Ecto neural progenitor cell (in vitro differentiated cells): ENCODE measurements at regions not wholly inside any gene's neighbourhood (a gene's known extent, or its start where the extent isn't known, plus 50 kb on each side); places are given as distances from the start of the nearest gene placed in this dataset.
"Not testable (repeated sequence)": the region's sequence is repeated elsewhere in the genome, so short reads cannot be mapped to it uniquely, and the experiment has no call there.

Experiments used
- DNase-seq: peaks from one replicate; pipeline ENCODE4 v3.0.0-alpha.2; 2018; ENCODE audit warnings: low spot score

DNA sequence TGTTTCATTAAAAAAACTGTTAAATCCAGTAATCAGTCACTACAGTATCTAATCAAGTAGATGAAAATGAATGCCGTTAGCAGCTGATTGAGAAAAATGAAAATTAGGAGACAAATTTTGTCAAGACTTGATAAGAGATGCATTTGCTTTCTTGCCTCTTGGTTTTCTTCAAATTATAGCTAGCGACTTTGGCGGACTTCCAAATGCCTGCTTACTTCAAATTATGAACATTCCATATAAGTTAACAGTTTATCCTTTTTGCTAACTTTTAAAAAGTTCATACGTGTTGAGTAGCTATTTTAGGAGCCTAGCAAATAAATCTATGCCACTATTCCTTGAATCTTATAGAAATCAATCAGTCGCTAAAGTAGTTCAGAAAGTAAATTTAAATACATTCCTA is 58.8 kb downstream of the PPP4R3C start:
- no peak for DNase-seq

GRCh38 chrX:27399146-27399456 is 64.0 kb downstream of the PPP4R3C start:
- DNase-seq, result no peak

DNA sequence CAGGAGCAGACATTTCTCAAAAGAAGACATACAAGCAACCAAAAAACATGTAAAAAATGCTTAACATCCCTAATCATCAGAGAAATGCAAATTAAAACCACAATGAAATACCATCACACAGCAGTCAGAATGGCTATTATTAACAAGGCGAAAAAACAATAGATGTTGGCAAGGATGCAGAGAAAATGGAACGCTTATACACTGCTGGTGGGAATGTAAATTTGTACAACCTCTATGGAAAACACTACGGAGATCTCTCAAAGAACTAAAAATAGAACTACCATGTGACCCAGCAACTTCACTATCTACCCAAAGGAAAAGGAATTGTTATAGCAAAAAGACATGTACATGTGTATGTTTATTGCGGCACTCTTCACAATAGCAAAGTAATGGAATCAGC is 71.5 kb downstream of the PPP4R3C start:
- DNase-seq, result no peak

- DNase-seq, result no peak
Observed at GRCh38 chrX:27381419-27381818, 81.7 kb downstream of the PPP4R3C start.

GRCh38 chrX:27380163-27380845 is 82.8 kb downstream of the PPP4R3C start:
- DNase-seq, result no peak

DNA sequence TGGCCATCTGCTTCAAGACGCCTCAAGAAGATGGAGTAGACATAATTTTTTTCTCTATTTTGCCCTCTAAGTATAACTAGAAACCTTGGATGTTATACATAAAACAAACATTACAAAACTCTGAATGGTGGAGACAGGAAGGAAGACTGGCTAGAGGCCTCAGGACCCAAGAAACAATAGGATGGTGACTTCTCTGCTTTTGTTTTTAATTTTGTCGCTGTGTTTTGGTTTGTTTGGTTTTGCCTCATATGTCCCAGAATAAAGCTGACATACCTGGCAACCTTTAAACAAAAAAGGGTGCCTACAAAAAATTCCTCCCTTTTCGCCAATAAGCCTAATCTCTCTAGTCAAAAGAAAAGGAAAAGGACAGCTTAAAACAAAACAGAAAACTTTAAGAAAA is 109.1 kb downstream of the PPP4R3C start:
- no peak for DNase-seq

DNA sequence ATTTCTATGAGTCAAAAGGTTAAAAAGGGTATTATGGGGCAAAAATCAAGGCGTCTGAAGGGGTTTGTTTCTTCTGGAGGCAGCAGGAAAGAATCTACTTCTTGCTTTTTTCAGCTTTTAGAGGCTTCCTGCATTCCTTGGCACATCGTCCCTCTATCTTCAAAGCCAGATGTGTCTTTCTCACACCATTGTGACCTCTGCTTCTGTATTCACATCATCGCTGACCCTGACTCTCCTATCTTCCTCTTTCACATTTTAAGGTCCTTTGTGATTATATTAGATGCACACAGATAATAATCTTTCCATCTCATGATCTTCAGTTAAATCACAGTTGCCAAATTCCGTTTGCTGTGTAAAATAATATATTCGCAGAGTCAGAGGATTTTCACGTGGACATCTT is 112.7 kb downstream of the PPP4R3C start:
- DNase-seq, result no peak

- peak; percentile 49 for DNase-seq
Observed at GRCh38 chrX:27336466-27337091, 126.6 kb downstream of the PPP4R3C start.

- no peak for DNase-seq
Observed at GRCh38 chrX:27321632-27322031, 141.5 kb downstream of the PPP4R3C start.

- DNase-seq, result no peak
Observed at GRCh38 chrX:27309406-27309805, 153.7 kb downstream of the PPP4R3C start.

DNA sequence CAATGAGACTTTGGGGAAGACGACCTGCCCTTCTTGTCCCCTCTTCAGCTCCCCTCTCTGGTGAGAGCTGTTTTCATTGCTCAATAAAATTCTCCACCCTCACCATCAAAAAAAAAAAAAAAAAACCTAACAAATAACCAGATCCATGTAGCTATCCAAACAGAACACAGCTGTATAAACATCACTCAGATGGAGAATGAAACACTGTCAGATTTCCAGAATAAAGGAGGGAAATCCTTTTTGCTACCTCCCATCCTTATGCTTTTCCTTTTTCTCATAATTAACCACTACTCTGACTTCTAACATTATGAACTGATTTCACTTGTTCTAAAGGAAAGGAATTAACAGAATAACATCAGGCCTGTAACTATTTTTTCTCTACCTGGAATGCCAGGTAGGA is 155.6 kb downstream of the PPP4R3C start:
- no peak for DNase-seq

- not testable (repeated sequence) for DNase-seq
Observed at GRCh38 chrX:27292552-27292951, 170.6 kb downstream of the PPP4R3C start.

DNA sequence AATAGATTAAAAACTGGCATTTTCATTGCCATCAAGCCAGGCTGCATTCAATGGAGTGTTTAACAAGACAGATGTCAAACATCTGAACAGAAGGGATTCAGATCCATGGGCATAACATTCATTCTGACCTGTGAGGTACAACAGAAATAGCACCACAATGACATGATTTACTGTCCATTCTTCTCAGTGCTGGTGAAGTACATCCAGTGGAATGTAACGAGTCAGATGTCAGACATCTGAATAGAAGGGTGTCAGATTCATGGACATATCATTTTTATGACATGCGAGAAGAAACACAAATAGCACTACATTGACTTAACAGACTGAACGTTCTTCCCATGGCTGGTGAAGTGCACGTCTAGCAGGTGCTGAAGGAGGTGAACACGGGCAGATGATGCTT is 186.4 kb downstream of the PPP4R3C start:
- no peak for DNase-seq

DNA sequence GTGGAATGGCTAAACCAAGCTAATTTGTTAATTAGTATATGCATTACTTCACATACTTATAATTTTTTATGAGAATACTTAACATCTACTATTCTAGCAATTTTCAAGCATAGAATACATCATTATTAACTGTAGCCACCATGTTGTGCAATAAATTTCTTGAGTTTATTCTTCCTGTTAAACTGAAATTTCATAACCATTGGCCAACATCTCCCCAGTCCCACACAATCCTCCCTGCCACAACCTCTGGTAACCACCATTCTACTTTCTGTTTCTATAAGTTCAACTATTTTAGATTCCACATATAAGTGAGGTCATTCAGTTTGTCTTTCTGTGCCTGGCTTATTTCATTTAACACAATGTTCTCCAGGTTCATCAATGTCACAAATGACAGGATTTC is 208.5 kb downstream of the PPP4R3C start:
- no peak for DNase-seq

DNA sequence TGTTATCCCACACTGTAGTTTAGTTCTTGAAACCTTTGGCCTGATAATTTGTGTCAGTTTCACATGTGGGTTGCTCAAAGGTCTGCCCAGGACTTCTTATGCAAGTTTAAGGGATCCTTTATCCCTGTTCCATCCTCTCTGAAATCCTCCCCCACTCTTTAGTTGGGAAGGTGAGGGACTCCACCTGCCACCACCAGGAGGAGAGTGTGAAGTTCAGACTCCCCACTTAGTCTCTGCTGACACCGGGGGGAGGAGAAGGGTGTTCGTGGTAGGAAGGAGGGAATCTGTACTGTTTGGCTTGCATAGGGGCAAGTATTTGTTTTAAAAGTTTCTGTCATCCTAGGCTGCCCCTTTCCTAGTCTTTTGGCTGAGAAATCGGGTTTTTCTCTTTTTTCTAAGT is 211.8 kb downstream of the PPP4R3C start:
- no peak for DNase-seq

DNA sequence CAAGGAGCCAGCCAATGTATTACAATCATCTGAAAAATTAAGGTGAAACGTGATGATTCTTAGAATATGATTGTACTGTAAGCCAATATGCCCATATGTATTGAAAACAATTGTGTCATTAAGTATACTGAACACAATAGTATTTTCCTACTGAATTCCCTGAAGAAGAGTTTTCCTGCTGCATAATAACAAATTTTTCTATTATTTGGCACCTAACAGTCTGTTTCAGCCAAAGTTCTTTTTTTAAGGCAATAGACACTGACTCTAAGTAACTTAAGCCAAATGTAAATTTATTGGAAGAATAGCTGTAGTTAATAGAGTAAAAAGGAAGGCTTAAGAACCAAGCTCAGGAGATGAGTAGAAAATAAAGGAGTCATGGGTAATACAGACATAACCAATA is 220.6 kb downstream of the PPP4R3C start:
- DNase-seq, result no peak

DNA sequence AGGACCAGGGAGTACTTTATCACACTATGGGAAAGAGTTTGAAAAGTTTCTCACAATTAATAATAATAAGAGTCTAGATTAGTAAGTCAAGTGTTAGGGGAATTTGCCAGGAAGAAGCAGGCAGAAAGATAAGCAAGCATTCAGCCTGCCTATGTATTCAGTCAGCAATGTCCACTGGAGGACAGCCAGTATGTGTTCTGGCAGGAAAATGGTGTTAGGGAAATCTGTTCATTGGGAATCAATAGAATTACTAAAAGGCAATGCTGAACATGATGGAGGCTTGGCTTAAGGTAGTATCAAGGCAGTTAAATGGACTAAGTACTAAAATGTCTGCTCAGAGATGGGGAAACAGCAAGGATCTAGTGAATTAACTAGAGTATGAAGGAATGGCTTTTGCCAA is 221.2 kb downstream of the PPP4R3C start:
- no peak for DNase-seq

GRCh38 chrX:27240042-27240441 is 223.1 kb downstream of the PPP4R3C start:
- not testable (repeated sequence) for DNase-seq

- no peak for DNase-seq
Observed at GRCh38 chrX:27236681-27237080, 226.5 kb downstream of the PPP4R3C start.

- no peak for DNase-seq
Observed at GRCh38 chrX:27229721-27230120, 233.4 kb downstream of the PPP4R3C start.

DNA sequence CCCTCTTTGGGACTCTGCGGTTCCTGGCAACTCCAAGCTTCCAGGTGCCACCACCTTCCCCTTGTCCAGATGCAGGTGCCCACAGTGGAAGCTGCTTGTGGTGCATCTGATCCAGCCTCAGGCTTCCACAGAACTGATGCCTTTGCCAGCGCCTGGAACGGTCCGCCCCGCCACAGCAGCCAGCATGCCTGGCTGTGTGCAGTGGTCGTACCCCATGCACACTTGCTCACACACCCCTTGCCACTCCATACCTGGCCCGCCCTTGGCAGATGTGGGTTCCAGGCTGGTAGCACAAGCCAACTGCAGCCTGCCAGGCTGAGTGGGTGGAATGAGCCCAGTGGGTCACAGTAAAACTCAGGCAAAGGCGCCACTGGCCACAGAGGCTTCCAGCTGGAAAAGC is 240.5 kb downstream of the PPP4R3C start:
- no peak for DNase-seq

- no peak for DNase-seq
Observed at GRCh38 chrX:27186671-27187070, 276.5 kb downstream of the PPP4R3C start.

DNA sequence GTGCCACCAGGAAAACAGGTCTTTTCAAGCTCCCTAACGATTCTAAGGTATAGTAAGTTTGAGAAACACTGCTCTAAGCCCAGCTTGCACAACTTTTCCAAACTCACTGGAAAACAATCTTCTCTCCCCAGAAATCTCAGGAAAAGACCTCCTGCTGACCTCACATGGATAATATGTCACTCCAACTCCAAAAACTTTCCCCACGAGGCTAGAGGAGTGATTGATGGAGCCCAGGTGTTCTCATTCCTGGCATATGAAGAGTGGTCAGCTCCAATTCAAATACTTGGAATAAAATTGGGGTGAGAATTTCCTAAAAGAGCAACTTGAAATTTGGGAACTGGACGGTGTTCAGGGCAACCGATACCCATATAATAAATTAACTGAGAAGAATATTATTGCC is 299.9 kb downstream of the PPP4R3C start:
- no peak for DNase-seq

- no peak for DNase-seq
Observed at GRCh38 chrX:27162496-27162895, 300.6 kb downstream of the PPP4R3C start.
